ENCODE measurements at regions not wholly inside any gene's neighbourhood (a gene's known extent, or its start where the extent isn't known, plus 50 kb on each side); places are given as distances from the start of the nearest gene placed in this dataset.

GRCh38 chr6:166106076-166106686, 61.5 kb downstream of the TBXT start:
- peak; percentile 5 for DNase-seq (ENCODE audit: low read depth, low spot score)

- DNase-seq (ENCODE audit: low read depth, low spot score) = no peak
Measured at GRCh38 chr6:166105341-166106075, 62.1 kb downstream of the TBXT start.

- DNase-seq (ENCODE audit: low read depth, low spot score) = no peak
Measured at GRCh38 chr6:166104872-166105271, 62.8 kb downstream of the TBXT start.

GRCh38 chr6:166104107-166104506, 63.5 kb downstream of the TBXT start:
- no peak for DNase-seq (ENCODE audit: low read depth, low spot score)

GRCh38 chr6:166101819-166102419, 65.7 kb downstream of the TBXT start:
- DNase-seq (ENCODE audit: low read depth, low spot score) = no peak

- DNase-seq (ENCODE audit: low read depth, low spot score) = no peak
Measured at GRCh38 chr6:166097914-166098522, 69.6 kb downstream of the TBXT start.

GRCh38 chr6:166087852-166088251, 79.8 kb downstream of the TBXT start:
- DNase-seq (ENCODE audit: low read depth, low spot score) = no peak

GRCh38 chr6:166087246-166087645, 80.4 kb downstream of the TBXT start:
- no peak for DNase-seq (ENCODE audit: low read depth, low spot score)

- no peak for DNase-seq (ENCODE audit: low read depth, low spot score)
Measured at GRCh38 chr6:166085500-166085899, 82.2 kb downstream of the TBXT start.

GRCh38 chr6:166084951-166085350, 82.7 kb downstream of the TBXT start:
- DNase-seq (ENCODE audit: low read depth, low spot score) = no peak

GRCh38 chr6:166079841-166080240, 87.8 kb downstream of the TBXT start:
- no peak for DNase-seq (ENCODE audit: low read depth, low spot score)

GRCh38 chr6:166078294-166078693, 89.4 kb downstream of the TBXT start:
- DNase-seq (ENCODE audit: low read depth, low spot score) = no peak

- DNase-seq (ENCODE audit: low read depth, low spot score) = no peak
Measured at GRCh38 chr6:166076625-166077024, 91.0 kb downstream of the TBXT start.

GRCh38 chr6:166075925-166076324, 91.7 kb downstream of the TBXT start:
- DNase-seq (ENCODE audit: low read depth, low spot score) = no peak

- no peak for DNase-seq (ENCODE audit: low read depth, low spot score)
Measured at GRCh38 chr6:166075186-166075585, 92.5 kb downstream of the TBXT start.

- DNase-seq (ENCODE audit: low read depth, low spot score) = no peak
Measured at GRCh38 chr6:166073082-166073481, 94.6 kb downstream of the TBXT start.

- DNase-seq (ENCODE audit: low read depth, low spot score) = no peak
Measured at GRCh38 chr6:166068768-166069167, 98.9 kb downstream of the TBXT start.

- DNase-seq (ENCODE audit: low read depth, low spot score) = no peak
Measured at GRCh38 chr6:166058064-166058739, 109.4 kb downstream of the TBXT start.

- DNase-seq (ENCODE audit: low read depth, low spot score) = no peak
Measured at GRCh38 chr6:166057431-166057830, 110.2 kb downstream of the TBXT start.

GRCh38 chr6:166056637-166057036, 111.0 kb downstream of the TBXT start:
- DNase-seq (ENCODE audit: low read depth, low spot score) = no peak

- DNase-seq (ENCODE audit: low read depth, low spot score) = no peak
Measured at GRCh38 chr6:166055801-166056200, 111.8 kb downstream of the TBXT start.

- DNase-seq (ENCODE audit: low read depth, low spot score) = no peak
Measured at GRCh38 chr6:166052837-166053236, 114.8 kb downstream of the TBXT start.
